ENCODE measurements at regions not wholly inside any gene's neighbourhood (a gene's known extent, or its start where the extent isn't known, plus 50 kb on each side); places are given as distances from the start of the nearest gene placed in this dataset.

DNA sequence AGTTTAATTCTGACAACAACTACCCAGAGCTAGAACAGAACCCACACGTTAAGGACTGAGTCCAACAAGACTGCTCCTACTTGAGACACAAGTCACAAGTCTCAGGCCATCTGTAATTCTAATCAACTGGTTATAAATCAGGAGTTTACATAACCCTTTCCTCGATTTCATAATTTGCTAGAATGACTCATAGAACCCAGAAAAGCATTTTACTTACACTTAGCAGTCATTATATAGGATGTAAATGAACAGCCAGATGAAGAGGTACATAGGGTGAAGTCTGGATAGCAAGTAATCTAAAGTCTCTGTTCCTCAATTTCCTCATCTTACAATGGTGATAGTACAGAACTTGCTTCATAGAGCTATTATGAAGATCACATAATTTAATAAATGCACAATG, 1018.2 kb downstream of the DIPK2A start:
- Histone ChIP-seq H3K79me2 (ENCODE audit: insufficient read depth, low read length) (no peaks in the 10 kb centered on the region), H3K27ac (ENCODE audit: low read depth, low read length) (no peak overlapping the region), H2AFZ (ENCODE audit: low read length) (no peak overlapping the region), H3K4me1 (ENCODE audit: insufficient read depth, low read length) (no peaks in the 10 kb centered on the region), H3K27me3 (ENCODE audit: insufficient read depth, low read length) (no peaks in the 10 kb centered on the region), H4K20me1 (ENCODE audit: insufficient read depth, low read length) (no peaks in the 10 kb centered on the region), H3K36me3 (ENCODE audit: insufficient read depth, low read length) (no peaks in the 10 kb centered on the region), H3K9me3 (ENCODE audit: low read depth, low read length) (no peaks in the 10 kb centered on the region), H3K4me2 (ENCODE audit: insufficient read depth, low read length) (no peak overlapping the region), H3K4me3 (ENCODE audit: insufficient read depth, low read length) (no peak overlapping the region)
- TF ChIP-seq, protein P1, sequence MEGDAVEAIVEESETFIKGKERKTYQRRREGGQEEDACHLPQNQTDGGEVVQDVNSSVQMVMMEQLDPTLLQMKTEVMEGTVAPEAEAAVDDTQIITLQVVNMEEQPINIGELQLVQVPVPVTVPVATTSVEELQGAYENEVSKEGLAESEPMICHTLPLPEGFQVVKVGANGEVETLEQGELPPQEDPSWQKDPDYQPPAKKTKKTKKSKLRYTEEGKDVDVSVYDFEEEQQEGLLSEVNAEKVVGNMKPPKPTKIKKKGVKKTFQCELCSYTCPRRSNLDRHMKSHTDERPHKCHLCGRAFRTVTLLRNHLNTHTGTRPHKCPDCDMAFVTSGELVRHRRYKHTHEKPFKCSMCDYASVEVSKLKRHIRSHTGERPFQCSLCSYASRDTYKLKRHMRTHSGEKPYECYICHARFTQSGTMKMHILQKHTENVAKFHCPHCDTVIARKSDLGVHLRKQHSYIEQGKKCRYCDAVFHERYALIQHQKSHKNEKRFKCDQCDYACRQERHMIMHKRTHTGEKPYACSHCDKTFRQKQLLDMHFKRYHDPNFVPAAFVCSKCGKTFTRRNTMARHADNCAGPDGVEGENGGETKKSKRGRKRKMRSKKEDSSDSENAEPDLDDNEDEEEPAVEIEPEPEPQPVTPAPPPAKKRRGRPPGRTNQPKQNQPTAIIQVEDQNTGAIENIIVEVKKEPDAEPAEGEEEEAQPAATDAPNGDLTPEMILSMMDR (IDR thresholded peaks at IDR 0.05; ENCODE audit: extremely low read depth, low read depth, low read length) = no peak
- no peak for DNase-seq (ENCODE audit: insufficient read length, low spot score, missing footprints)

GRCh38 chr3:144995856-144996255, 1024.2 kb downstream of the DIPK2A start:
- Histone ChIP-seq H3K79me2 (ENCODE audit: insufficient read depth, low read length) (no peaks in the 10 kb centered on the region), H3K9me3 (ENCODE audit: low read depth, low read length) (no peaks in the 10 kb centered on the region), H3K27me3 (ENCODE audit: insufficient read depth, low read length) (no peaks in the 10 kb centered on the region), H4K20me1 (ENCODE audit: insufficient read depth, low read length) (no peaks in the 10 kb centered on the region), H3K4me3 (ENCODE audit: insufficient read depth, low read length) (no peak overlapping the region), H3K4me1 (ENCODE audit: insufficient read depth, low read length) (no peaks in the 10 kb centered on the region), H2AFZ (ENCODE audit: low read length) (no peak overlapping the region), H3K36me3 (ENCODE audit: insufficient read depth, low read length) (no peaks in the 10 kb centered on the region), H3K27ac (ENCODE audit: low read depth, low read length) (no peak overlapping the region), H3K4me2 (ENCODE audit: insufficient read depth, low read length) (no peak overlapping the region)
- TF ChIP-seq, protein P1 (IDR thresholded peaks at IDR 0.05; ENCODE audit: extremely low read depth, low read depth, low read length) = no peak
- DNase-seq (ENCODE audit: insufficient read length, low spot score, missing footprints) = no peak

DNA sequence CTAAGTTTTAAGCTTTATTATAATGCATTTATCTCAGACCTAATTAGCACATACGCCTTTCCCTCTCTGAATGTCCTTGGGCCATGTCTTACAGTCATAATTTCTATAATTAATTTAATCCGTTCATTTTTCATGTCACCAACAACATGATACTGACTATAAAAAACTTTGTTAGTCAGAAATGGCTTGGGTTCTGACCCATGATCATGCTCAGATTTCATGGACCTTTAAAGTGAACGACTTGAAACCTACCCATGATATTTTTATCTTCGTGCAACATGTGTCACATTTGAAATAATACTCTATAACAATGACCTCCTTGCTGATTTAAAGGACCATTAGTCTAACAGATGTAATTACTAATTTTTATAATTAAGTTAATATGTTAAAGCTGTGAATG, 1033.8 kb downstream of the DIPK2A start:
- H3K9me3 ChIP-seq (ENCODE audit: low read depth, low read length) = peaks cover 5% of the 10 kb centered on the region
- no peaks in the 10 kb centered on the region for H4K20me1 ChIP-seq (ENCODE audit: insufficient read depth, low read length)
- H3K79me2 ChIP-seq (ENCODE audit: insufficient read depth, low read length) = no peaks in the 10 kb centered on the region
- H3K4me3 ChIP-seq (ENCODE audit: insufficient read depth, low read length) = no peak overlapping the region
- H3K4me1 ChIP-seq (ENCODE audit: insufficient read depth, low read length) = no peaks in the 10 kb centered on the region
- TF ChIP-seq, protein P1 (IDR thresholded peaks at IDR 0.05; ENCODE audit: extremely low read depth, low read depth, low read length) = no peak
- H3K4me2 ChIP-seq (ENCODE audit: insufficient read depth, low read length) = no peak overlapping the region
- no peaks in the 10 kb centered on the region for H3K36me3 ChIP-seq (ENCODE audit: insufficient read depth, low read length)
- no peaks in the 10 kb centered on the region for H3K27me3 ChIP-seq (ENCODE audit: insufficient read depth, low read length)
- H2AFZ ChIP-seq (ENCODE audit: low read length) = no peak overlapping the region
- no peak overlapping the region for H3K27ac ChIP-seq (ENCODE audit: low read depth, low read length)
- no peak for DNase-seq (ENCODE audit: insufficient read length, low spot score, missing footprints)

DNA sequence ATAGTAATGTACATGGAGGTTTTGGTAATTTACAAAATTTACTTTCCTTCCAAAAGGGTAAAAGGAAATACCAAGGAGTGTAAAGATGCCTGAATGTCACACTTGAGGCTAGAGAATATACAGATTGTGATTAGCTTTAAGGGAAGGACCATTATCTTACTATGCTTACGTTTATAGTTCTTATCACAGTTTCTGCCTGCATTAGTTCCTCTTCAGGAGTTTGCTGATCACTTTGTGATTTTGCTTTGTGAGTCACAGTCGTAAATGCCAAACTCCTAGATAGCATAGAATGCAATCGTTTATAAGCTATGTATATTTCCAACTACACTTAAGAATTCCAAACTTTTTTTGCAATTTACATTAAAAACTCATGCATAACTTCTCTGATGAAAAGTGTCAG, 1034.6 kb downstream of the DIPK2A start:
- Histone ChIP-seq H3K27me3 (ENCODE audit: insufficient read depth, low read length) (no peaks in the 10 kb centered on the region), H3K36me3 (ENCODE audit: insufficient read depth, low read length) (no peaks in the 10 kb centered on the region), H2AFZ (ENCODE audit: low read length) (no peak overlapping the region), H3K27ac (ENCODE audit: low read depth, low read length) (no peak overlapping the region), H3K4me2 (ENCODE audit: insufficient read depth, low read length) (no peak overlapping the region), H3K9me3 (ENCODE audit: low read depth, low read length) (peaks cover 3% of the 10 kb centered on the region), H3K79me2 (ENCODE audit: insufficient read depth, low read length) (no peaks in the 10 kb centered on the region), H4K20me1 (ENCODE audit: insufficient read depth, low read length) (no peaks in the 10 kb centered on the region), H3K4me1 (ENCODE audit: insufficient read depth, low read length) (no peaks in the 10 kb centered on the region), H3K4me3 (ENCODE audit: insufficient read depth, low read length) (no peak overlapping the region)
- TF ChIP-seq, protein P1 (IDR thresholded peaks at IDR 0.05; ENCODE audit: extremely low read depth, low read depth, low read length) = no peak
- DNase-seq (ENCODE audit: insufficient read length, low spot score, missing footprints) = peak; percentile 19

All from osteoblast (primary cell).